K562 (cell line): ENCODE measurements at regions not wholly inside any gene's neighbourhood (a gene's known extent, or its start where the extent isn't known, plus 50 kb on each side); places are given as distances from the start of the nearest gene placed in this dataset.

Experiments used
- CTCF ChIP-seq, 3 experiments: IDR thresholded peaks in 2 of 3; conservative IDR thresholded peaks in 1 of 3; 2 replicates each; pipeline ENCODE4 v1.5.1; 2011 to 2012; ENCODE audit warnings: low read length in 3 of 3, mild to moderate bottlenecking in 3 of 3, control low read depth in 2 of 3, improper control_type of control experiment in 1 of 3, inconsistent platforms in 1 of 3, low read depth in 1 of 3, mixed read lengths in 1 of 3, moderate library complexity in 1 of 3; ENCODE audit not compliant: insufficient read depth in 2 of 3
- ETV6 ChIP-seq, 3 experiments: fragments of 150-350 bp in 1 of 3; sonication (generic) in 1 of 3; formaldehyde crosslinking in 1 of 3; IDR thresholded peaks; 2 replicates each; pipeline versions ENCODE4 v1.6.1 to v1.8.0; 2014 to 2022; ENCODE audit warnings: borderline replicate concordance in 2 of 3, low read depth in 2 of 3, antibody characterized with exemption in 1 of 3, low read length in 1 of 3, mild to moderate bottlenecking in 1 of 3, missing genetic modification reagents in 1 of 3
- HBP1 ChIP-seq: fragments of 450-650 bp; formaldehyde crosslinking; IDR thresholded peaks from 2 replicates; pipeline ENCODE4 v1.4.0; 2022; ENCODE audit warnings: missing genetic modification characterization
- MYNN ChIP-seq, 2 experiments: sonication (generic); formaldehyde crosslinking in 1 of 2; IDR thresholded peaks; 2 replicates each; pipeline versions ENCODE4 v1.5.0 to v1.6.1; 2016 to 2020; ENCODE audit warnings: antibody characterized with exemption in 1 of 2, missing genetic modification reagents in 1 of 2
- SETDB1 ChIP-seq: IDR thresholded peaks from one replicate; pipeline ENCODE4 v1.6.1; 2012; ENCODE audit warnings: low read length, control low read depth, inconsistent platforms
- ZNF407 ChIP-seq: fragments of 450-650 bp; IDR thresholded peaks from 2 replicates; pipeline ENCODE4 v1.6.1; 2016; ENCODE audit warnings: low read depth
- ZNF766 ChIP-seq: fragments of 200-800 bp; sonication (Bioruptor generic); conservative IDR thresholded peaks from 2 replicates; pipeline ENCODE4 v1.6.1; 2016; ENCODE audit warnings: missing genetic modification characterization, missing compliant biosample characterization

- TF ChIP-seq HBP1 = no peak
- no peak for TF ChIP-seq SETDB1
- no peak for TF ChIP-seq MYNN (IDR thresholded peaks at IDR 0.05)
- TF ChIP-seq MYNN (CRISPR knock-in tag; IDR thresholded peaks at IDR 0.05) = no peak
- no peak for TF ChIP-seq ETV6 (IDR thresholded peaks at IDR 0.05; ENCODE audit: borderline replicate concordance in 1 of 2, low read depth in 2 of 2, low read length in 1 of 2)
- no peak for TF ChIP-seq ETV6 (CRISPR knock-in tag; IDR thresholded peaks at IDR 0.05; ENCODE audit: borderline replicate concordance)
- no peak for TF ChIP-seq ZNF407
- TF ChIP-seq ZNF766 (CRISPR knock-in tag) = no peak
- TF ChIP-seq CTCF (IDR thresholded peaks at IDR 0.05 in 2 of 3, conservative IDR thresholded peaks at IDR 0.05 in 1 of 3; ENCODE audit: insufficient read depth in 2 of 3, low read depth in 1 of 3, low read length in 3 of 3) = no peak
Observed at GRCh38 chr11:37468344-37468743, 870.3 kb upstream of the RAG2 start.
